ENCODE measurements at regions not wholly inside any gene's neighbourhood (a gene's known extent, or its start where the extent isn't known, plus 50 kb on each side); places are given as distances from the start of the nearest gene placed in this dataset.
"Not testable (repeated sequence)": the region's sequence is repeated elsewhere in the genome, so short reads cannot be mapped to it uniquely, and the experiment has no call there.

- DNase-seq (ENCODE audit: low spot score) = no peak
These were observed 53.8 kb upstream of the C2CD4B start for GRCh38 chr15:62218841-62219240.

GRCh38 chr15:62219799-62220198 lies 54.7 kb upstream of the C2CD4B start:
- DNase-seq (ENCODE audit: low spot score) = no peak

GRCh38 chr15:62223020-62223419 lies 57.9 kb upstream of the C2CD4B start:
- DNase-seq (ENCODE audit: low spot score) = no peak

- DNase-seq (ENCODE audit: low spot score) = no peak
These were observed 63.5 kb upstream of the C2CD4B start for GRCh38 chr15:62228604-62229003.

GRCh38 chr15:62231856-62232255 lies 66.8 kb upstream of the C2CD4B start:
- DNase-seq (ENCODE audit: low spot score) = no peak

GRCh38 chr15:62240121-62241096 lies 75.3 kb upstream of the C2CD4B start:
- no peak for DNase-seq (ENCODE audit: low spot score)

GRCh38 chr15:62241135-62241770 lies 76.2 kb upstream of the C2CD4B start:
- DNase-seq (ENCODE audit: low spot score) = no peak

GRCh38 chr15:62242999-62243398 lies 77.9 kb upstream of the C2CD4B start:
- no peak for DNase-seq (ENCODE audit: low spot score)

GRCh38 chr15:62244762-62245161 lies 79.7 kb upstream of the C2CD4B start:
- no peak for DNase-seq (ENCODE audit: low spot score)

- DNase-seq (ENCODE audit: low spot score) = no peak
These were observed 83.3 kb upstream of the C2CD4B start for GRCh38 chr15:62248277-62248984.

GRCh38 chr15:62249501-62249900 lies 84.4 kb upstream of the C2CD4B start:
- no peak for DNase-seq (ENCODE audit: low spot score)

GRCh38 chr15:62250186-62250585 lies 85.1 kb upstream of the C2CD4B start:
- no peak for DNase-seq (ENCODE audit: low spot score)

- no peak for DNase-seq (ENCODE audit: low spot score)
These were observed 85.9 kb upstream of the C2CD4B start for GRCh38 chr15:62250978-62251377.

GRCh38 chr15:62253294-62253693 lies 88.2 kb upstream of the C2CD4B start:
- DNase-seq (ENCODE audit: low spot score) = no peak

- DNase-seq (ENCODE audit: low spot score) = peak; percentile 21
These were observed 89.3 kb upstream of the C2CD4B start for GRCh38 chr15:62254137-62254934.

- not testable (repeated sequence) for DNase-seq (ENCODE audit: low spot score)
These were observed 91.3 kb upstream of the C2CD4B start for GRCh38 chr15:62256430-62256829.

GRCh38 chr15:62257996-62258521 lies 93.0 kb upstream of the C2CD4B start:
- DNase-seq (ENCODE audit: low spot score) = no peak

- DNase-seq (ENCODE audit: low spot score) = no peak
These were observed 97.3 kb upstream of the C2CD4B start for GRCh38 chr15:62262305-62262941.

- no peak for DNase-seq (ENCODE audit: low spot score)
These were observed 99.1 kb upstream of the C2CD4B start for GRCh38 chr15:62264196-62264595.

GRCh38 chr15:62269504-62269903 lies 104.4 kb upstream of the C2CD4B start:
- no peak for DNase-seq (ENCODE audit: low spot score)

Data from COLO829 (cell line).